ENCODE measurements at regions not wholly inside any gene's neighbourhood (a gene's known extent, or its start where the extent isn't known, plus 50 kb on each side); places are given as distances from the start of the nearest gene placed in this dataset.

- DNase-seq (ENCODE audit: low read depth), result no peak
Measured at GRCh38 chr2:222058819-222059445, 239.9 kb downstream of the PAX3 start.

- no peak for DNase-seq (ENCODE audit: low read depth)
Measured at GRCh38 chr2:222057347-222058073, 241.3 kb downstream of the PAX3 start.

GRCh38 chr2:222055328-222055727, 243.5 kb downstream of the PAX3 start:
- no peak for DNase-seq (ENCODE audit: low read depth)

- no peak for DNase-seq (ENCODE audit: low read depth)
Measured at GRCh38 chr2:222054813-222055212, 244.0 kb downstream of the PAX3 start.

DNA sequence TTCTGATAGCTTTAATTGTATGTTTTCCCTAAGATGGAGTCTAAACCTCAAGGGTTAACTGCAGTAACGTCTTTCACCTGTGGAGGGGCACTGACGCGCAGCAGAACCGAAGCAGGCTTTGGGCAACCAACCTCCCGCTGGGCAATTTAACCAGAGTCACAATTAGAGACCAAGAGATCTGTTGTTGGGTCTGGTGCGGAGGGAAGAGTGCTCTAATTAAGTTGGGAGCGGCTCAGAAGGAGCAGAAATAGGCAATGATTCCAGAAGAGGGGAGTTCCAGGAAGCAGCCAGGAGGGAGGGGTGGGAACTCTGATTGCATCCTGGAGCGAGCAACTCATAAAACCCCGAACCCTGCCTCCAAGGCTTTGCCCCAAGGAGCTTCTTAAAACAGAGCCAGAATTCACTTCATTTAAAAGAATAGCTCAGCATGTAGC, 245.8 kb downstream of the PAX3 start:
- DNase-seq (ENCODE audit: low read depth), result no peak

DNA sequence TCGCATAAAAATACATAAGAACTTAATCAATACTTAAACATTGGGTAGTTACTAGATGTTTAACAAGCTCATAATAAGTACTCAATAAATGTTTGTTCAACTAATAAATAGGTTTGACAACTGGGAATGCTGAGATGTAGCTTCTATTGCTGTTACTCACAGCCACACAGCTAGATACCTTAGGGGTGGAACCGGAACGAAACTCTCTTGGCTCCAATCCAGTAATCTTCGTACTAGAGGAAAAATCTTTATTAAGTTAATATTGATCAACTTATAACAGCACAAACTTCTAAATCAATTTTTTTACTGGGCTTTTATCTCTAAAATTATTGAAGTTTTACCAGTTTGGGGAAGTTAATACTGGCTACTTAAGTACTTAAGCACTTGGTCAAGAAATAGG, 247.8 kb downstream of the PAX3 start:
- no peak for DNase-seq (ENCODE audit: low read depth)

- DNase-seq (ENCODE audit: low read depth), result no peak
Measured at GRCh38 chr2:222049946-222050345, 248.9 kb downstream of the PAX3 start.

DNA sequence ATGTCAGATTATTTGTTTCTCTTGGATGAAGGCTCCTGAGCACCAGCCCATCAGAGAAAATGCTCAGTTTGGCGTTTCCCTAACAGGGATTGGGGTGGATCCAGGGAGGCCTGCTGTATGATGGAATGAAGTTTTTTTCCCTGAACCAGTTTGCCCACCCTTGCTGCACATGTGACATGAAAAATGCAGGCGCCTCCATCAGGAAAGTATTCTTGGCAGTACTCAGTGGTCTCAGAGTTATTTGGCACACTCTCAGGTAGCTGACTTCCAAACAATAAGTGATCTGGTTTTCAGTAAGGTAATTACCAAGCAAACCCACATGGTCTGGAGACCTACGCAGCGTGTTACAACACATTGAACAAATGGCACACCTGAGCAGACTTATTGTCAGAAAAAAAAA, 254.9 kb downstream of the PAX3 start:
- no peak for DNase-seq (ENCODE audit: low read depth)

GRCh38 chr2:222042666-222043065, 256.1 kb downstream of the PAX3 start:
- no peak for DNase-seq (ENCODE audit: low read depth)

GRCh38 chr2:222040333-222040732, 258.5 kb downstream of the PAX3 start:
- DNase-seq (ENCODE audit: low read depth), result no peak

GRCh38 chr2:222039821-222040220, 259.0 kb downstream of the PAX3 start:
- DNase-seq (ENCODE audit: low read depth), result no peak

DNA sequence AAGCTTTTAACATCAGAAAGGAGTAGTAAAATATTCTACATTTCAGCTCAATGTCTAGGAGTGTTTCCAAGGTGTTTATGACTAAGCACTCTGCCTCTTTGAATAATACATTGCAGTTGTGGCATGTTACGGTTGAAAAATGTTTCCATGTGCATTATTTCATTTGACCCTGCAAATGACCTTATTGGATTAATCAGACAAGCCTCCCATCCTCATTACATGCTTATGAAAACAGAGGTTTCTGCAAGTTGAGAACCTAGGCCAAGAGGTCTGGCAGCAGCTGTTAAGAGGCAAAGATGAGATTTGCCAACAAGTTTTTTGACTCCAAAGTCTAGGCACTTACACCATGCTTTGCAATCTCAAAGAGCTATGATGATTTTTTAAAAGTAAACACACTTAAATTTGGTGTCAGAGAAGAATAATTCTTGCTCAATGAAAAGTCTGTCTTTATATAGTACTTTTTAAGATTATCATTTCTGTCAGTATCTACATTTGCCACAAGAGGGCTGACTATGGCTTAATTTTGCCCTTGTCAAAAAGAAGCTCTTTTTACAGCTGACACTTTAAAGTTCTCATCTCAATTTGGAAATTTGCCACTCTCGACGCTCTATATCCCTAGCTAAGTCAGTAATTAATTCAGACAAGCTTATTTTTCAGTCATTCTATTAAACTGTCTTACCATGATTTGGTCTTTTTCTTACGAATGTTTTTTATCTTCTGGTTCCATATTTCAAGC, 260.6 kb downstream of the PAX3 start:
- DNase-seq (ENCODE audit: low read depth), result peak; percentile 28

DNA sequence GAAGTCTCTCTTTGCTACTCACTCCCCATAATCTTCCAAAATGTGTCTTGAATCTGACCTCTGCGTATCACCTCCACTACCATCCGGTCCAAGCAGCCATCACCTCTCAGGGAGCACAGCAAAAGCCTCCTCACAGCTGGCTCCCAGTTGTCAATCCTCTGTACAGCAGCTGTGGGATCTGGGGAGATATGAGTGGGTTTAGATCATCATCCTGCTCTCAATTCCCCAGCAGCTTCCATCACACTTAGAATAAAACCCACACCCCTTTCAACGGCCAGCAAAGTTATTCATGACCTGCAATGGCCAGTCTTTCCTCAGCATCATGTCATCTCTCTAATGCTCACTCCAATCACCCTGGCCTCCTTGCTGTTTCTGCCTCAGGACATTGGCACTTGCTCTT, 261.6 kb downstream of the PAX3 start:
- no peak for DNase-seq (ENCODE audit: low read depth)

- DNase-seq (ENCODE audit: low read depth), result no peak
Measured at GRCh38 chr2:222034058-222034457, 264.7 kb downstream of the PAX3 start.

- no peak for DNase-seq (ENCODE audit: low read depth)
Measured at GRCh38 chr2:222033541-222033940, 265.3 kb downstream of the PAX3 start.

DNA sequence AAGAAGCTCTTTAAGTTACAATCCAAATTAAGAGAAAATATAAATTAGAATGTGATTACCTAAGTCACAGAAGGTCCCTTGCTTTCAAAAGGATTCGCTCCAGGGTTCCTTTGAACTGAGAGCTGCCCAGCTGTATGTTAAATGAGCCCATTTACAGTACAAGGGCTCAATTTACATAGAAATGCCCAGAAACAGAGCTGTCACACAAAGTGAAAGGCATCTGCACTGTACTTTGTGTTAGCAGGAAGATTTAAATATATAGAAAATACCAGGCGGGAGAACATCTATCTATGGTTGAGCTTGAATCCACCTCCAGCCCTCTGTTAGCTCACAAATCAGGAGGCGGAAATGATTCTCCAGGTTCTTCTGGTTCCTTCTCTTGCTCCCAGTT, 272.9 kb downstream of the PAX3 start:
- no peak for DNase-seq (ENCODE audit: low read depth)

- DNase-seq (ENCODE audit: low read depth), result peak; percentile 19
Measured at GRCh38 chr2:222024932-222025880, 273.6 kb downstream of the PAX3 start.

DNA sequence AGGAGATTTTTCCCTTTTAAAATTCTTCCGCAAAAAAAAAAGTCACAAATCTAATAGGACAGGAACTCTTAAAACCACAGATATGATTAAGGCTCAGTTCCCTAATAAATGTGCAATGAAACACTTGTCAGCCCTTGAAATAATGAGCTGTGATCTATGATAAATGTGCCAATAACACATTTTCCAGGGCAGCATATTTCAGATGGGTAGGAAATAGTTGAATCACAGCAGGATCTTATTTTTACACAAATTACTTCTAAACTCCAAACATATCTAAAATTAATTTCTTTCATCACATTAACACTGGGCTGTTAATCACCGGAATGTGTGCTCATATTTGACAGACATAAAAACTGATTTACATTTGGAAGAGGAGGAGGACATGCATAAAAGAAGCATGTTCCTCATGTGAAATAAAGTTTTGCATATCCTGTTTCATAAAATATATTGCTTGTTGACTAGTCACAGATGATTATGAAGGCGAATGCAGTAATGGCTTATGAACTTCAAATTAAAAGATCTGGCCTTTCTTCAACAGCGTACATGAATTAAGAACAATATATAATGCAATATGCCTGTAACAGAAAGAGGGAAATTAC, 281.4 kb downstream of the PAX3 start:
- no peak for DNase-seq (ENCODE audit: low read depth)

- DNase-seq (ENCODE audit: low read depth), result no peak
Measured at GRCh38 chr2:222013889-222014288, 284.9 kb downstream of the PAX3 start.

- peak; percentile 89 for DNase-seq (ENCODE audit: low read depth)
Measured at GRCh38 chr2:222000326-222000725, 298.5 kb downstream of the PAX3 start.

DNA sequence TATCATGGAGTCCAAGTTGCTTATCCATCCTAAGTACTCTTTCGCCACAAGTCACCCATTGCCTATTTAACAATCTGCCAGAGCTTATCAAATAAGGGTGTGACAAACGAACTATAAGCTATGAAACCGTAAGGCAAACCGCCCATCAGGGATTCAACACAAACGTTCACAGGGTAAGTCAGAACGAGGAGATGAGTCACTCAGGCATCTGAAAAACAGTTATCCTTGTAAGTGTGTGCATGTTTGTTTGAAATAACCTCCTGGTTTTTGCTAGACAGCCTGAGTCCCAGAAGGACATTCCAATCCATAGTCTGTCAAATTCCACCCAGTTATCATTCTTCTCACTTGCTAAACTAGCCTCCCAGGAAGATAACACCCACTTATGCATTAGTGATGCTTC, 299.1 kb downstream of the PAX3 start:
- peak; percentile 65 for DNase-seq (ENCODE audit: low read depth)
